Stomach smooth muscle (tissue), 2 donors: ENCODE measurements at regions not wholly inside any gene's neighbourhood (a gene's known extent, or its start where the extent isn't known, plus 50 kb on each side); places are given as distances from the start of the nearest gene placed in this dataset.

Experiments used
- H3K27ac ChIP-seq: one replicate; pipeline ENCODE4 v1.7.0; 2013; ENCODE audit warnings: mild to moderate bottlenecking, low read length, inconsistent platforms
- H3K27me3 ChIP-seq, 2 donors: one replicate each; pipeline ENCODE4 v1.7.0; 2013; ENCODE audit warnings: low read length in 2 of 2; ENCODE audit not compliant: insufficient read depth in 2 of 2, control insufficient read depth in 1 of 2
- H3K36me3 ChIP-seq, 2 donors: one replicate each; pipeline ENCODE4 v1.7.0; 2013; ENCODE audit warnings: low read length in 2 of 2; ENCODE audit not compliant: control insufficient read depth in 2 of 2, insufficient read depth in 2 of 2
- H3K4me1 ChIP-seq: one replicate; pipeline ENCODE4 v1.7.0; 2013; ENCODE audit warnings: low read length; ENCODE audit not compliant: control insufficient read depth, insufficient read depth
- H3K4me3 ChIP-seq, 2 donors: one replicate each; pipeline ENCODE4 v1.7.0; 2013; ENCODE audit warnings: low read length in 2 of 2
- H3K9ac ChIP-seq, 2 donors: one replicate each; pipeline ENCODE4 v1.7.0; 2013; ENCODE audit warnings: low read length in 2 of 2, mild to moderate bottlenecking in 1 of 2
- H3K9me3 ChIP-seq, 2 donors: one replicate each; pipeline ENCODE4 v1.7.0; 2013; ENCODE audit warnings: low read length in 2 of 2; ENCODE audit not compliant: control insufficient read depth in 2 of 2
- donor health status: healthy.
- donor health status: Pancreatic carcinoma.

GRCh38 chr17:73901661-73902415 is 257.6 kb upstream of the SDK2 start:
- Histone ChIP-seq H3K4me1 (peaks cover 2% of the 10 kb centered on the region), H3K27ac (no peak overlapping the region), H3K36me3 (no peaks in the 10 kb centered on the region), H3K4me3 (peak overlapping the region in 1 of 2 donors; percentile 54), H3K9me3 (no peaks in the 10 kb centered on the region), H3K27me3 (peaks cover 36 to 47% of the 10 kb centered on the region in 2 donors), H3K9ac (no peak overlapping the region)

- no peaks in the 10 kb centered on the region for H3K9me3 ChIP-seq
- peak overlapping the region in 1 of 2 donors; percentile 54 for H3K4me3 ChIP-seq
- H3K4me1 ChIP-seq = peaks cover 2% of the 10 kb centered on the region
- no peak overlapping the region for H3K9ac ChIP-seq
- no peak overlapping the region for H3K27ac ChIP-seq
- peaks cover 38 to 47% of the 10 kb centered on the region in 2 donors for H3K27me3 ChIP-seq
- no peaks in the 10 kb centered on the region for H3K36me3 ChIP-seq
These were observed 258.4 kb upstream of the SDK2 start for GRCh38 chr17:73902416-73903181.

- Histone ChIP-seq H3K27me3 (peaks cover 17 to 33% of the 10 kb centered on the region in 2 donors), H3K27ac (no peak overlapping the region), H3K9ac (no peak overlapping the region), H3K36me3 (no peaks in the 10 kb centered on the region), H3K9me3 (no peaks in the 10 kb centered on the region), H3K4me3 (no peak overlapping the region), H3K4me1 (no peaks in the 10 kb centered on the region)
These were observed 262.9 kb upstream of the SDK2 start for GRCh38 chr17:73906896-73907870.

- no peak overlapping the region for H3K27ac ChIP-seq
- peaks cover 10 to 20% of the 10 kb centered on the region in 2 donors for H3K27me3 ChIP-seq
- no peaks in the 10 kb centered on the region for H3K9me3 ChIP-seq
- no peak overlapping the region for H3K4me3 ChIP-seq
- no peaks in the 10 kb centered on the region for H3K36me3 ChIP-seq
- no peak overlapping the region for H3K9ac ChIP-seq
- H3K4me1 ChIP-seq = no peaks in the 10 kb centered on the region
These were observed 264.9 kb upstream of the SDK2 start for GRCh38 chr17:73909186-73909585.

- Histone ChIP-seq H3K36me3 (no peaks in the 10 kb centered on the region), H3K9ac (no peak overlapping the region), H3K4me1 (no peaks in the 10 kb centered on the region), H3K9me3 (peaks cover 2 to 5% of the 10 kb centered on the region in 2 donors), H3K27me3 (peaks cover 10 to 23% of the 10 kb centered on the region in 2 donors), H3K27ac (no peak overlapping the region), H3K4me3 (no peak overlapping the region)
These were observed 266.0 kb upstream of the SDK2 start for GRCh38 chr17:73910206-73910605.

- peaks cover 2 to 5% of the 10 kb centered on the region in 2 donors for H3K9me3 ChIP-seq
- H3K4me1 ChIP-seq = no peaks in the 10 kb centered on the region
- H3K36me3 ChIP-seq = no peaks in the 10 kb centered on the region
- peaks cover 10 to 22% of the 10 kb centered on the region in 2 donors for H3K27me3 ChIP-seq
- no peak overlapping the region for H3K27ac ChIP-seq
- no peak overlapping the region for H3K9ac ChIP-seq
- H3K4me3 ChIP-seq = no peak overlapping the region
These were observed 266.7 kb upstream of the SDK2 start for GRCh38 chr17:73910821-73911515.

- Histone ChIP-seq H3K4me1 (no peaks in the 10 kb centered on the region), H3K36me3 (no peaks in the 10 kb centered on the region), H3K9ac (no peak overlapping the region), H3K9me3 (peaks cover 2 to 5% of the 10 kb centered on the region in 2 donors), H3K4me3 (no peak overlapping the region), H3K27ac (no peak overlapping the region), H3K27me3 (peaks cover 8 to 15% of the 10 kb centered on the region in 2 donors)
These were observed 267.6 kb upstream of the SDK2 start for GRCh38 chr17:73911726-73912372.

GRCh38 chr17:73912373-73912746 is 268.1 kb upstream of the SDK2 start:
- Histone ChIP-seq H3K27me3 (peaks cover 5 to 13% of the 10 kb centered on the region in 2 donors), H3K4me3 (no peak overlapping the region), H3K4me1 (no peaks in the 10 kb centered on the region), H3K27ac (no peak overlapping the region), H3K36me3 (no peaks in the 10 kb centered on the region), H3K9ac (no peak overlapping the region), H3K9me3 (peaks cover 2 to 5% of the 10 kb centered on the region in 2 donors)

- Histone ChIP-seq H3K9ac (no peak overlapping the region), H3K27me3 (peaks cover 5 to 12% of the 10 kb centered on the region in 2 donors), H3K4me3 (no peak overlapping the region), H3K4me1 (no peaks in the 10 kb centered on the region), H3K36me3 (no peaks in the 10 kb centered on the region), H3K9me3 (peaks cover 2 to 10% of the 10 kb centered on the region in 2 donors), H3K27ac (no peak overlapping the region)
These were observed 270.5 kb upstream of the SDK2 start for GRCh38 chr17:73914536-73915274.
